Non-pigmented ciliary epithelial cell (primary cell): ENCODE measurements at regions not wholly inside any gene's neighbourhood (a gene's known extent, or its start where the extent isn't known, plus 50 kb on each side); places are given as distances from the start of the nearest gene placed in this dataset.

Source experiments
- DNase-seq: peaks from one replicate; pipeline ENCODE4 v3.0.0-alpha.2; 2010; ENCODE audit warnings: low read depth

- no peak for DNase-seq
Observed at GRCh38 chr1:80056179-80056578, 1049.6 kb upstream of the ADGRL4 start.

GRCh38 chr1:80054129-80054528, 1047.6 kb upstream of the ADGRL4 start:
- peak; percentile 82 for DNase-seq

GRCh38 chr1:80053613-80054012, 1047.1 kb upstream of the ADGRL4 start:
- no peak for DNase-seq

GRCh38 chr1:80050523-80050922, 1044.0 kb upstream of the ADGRL4 start:
- no peak for DNase-seq

GRCh38 chr1:80050085-80050484, 1043.6 kb upstream of the ADGRL4 start:
- DNase-seq: no peak

GRCh38 chr1:80048716-80049115, 1042.2 kb upstream of the ADGRL4 start:
- DNase-seq: no peak

- DNase-seq: peak; percentile 49
Observed at GRCh38 chr1:80047791-80048190, 1041.3 kb upstream of the ADGRL4 start.

GRCh38 chr1:80044662-80045061, 1038.1 kb upstream of the ADGRL4 start:
- DNase-seq: no peak

- DNase-seq: no peak
Observed at GRCh38 chr1:80036690-80037432, 1030.3 kb upstream of the ADGRL4 start.

- DNase-seq: no peak
Observed at GRCh38 chr1:80023358-80023757, 1016.8 kb upstream of the ADGRL4 start.

GRCh38 chr1:80021891-80022290, 1015.4 kb upstream of the ADGRL4 start:
- DNase-seq: no peak

GRCh38 chr1:80018348-80018747, 1011.8 kb upstream of the ADGRL4 start:
- DNase-seq: no peak

- DNase-seq: no peak
Observed at GRCh38 chr1:80008934-80009333, 1002.4 kb upstream of the ADGRL4 start.

- DNase-seq: no peak
Observed at GRCh38 chr1:80003250-80003649, 996.7 kb upstream of the ADGRL4 start.

GRCh38 chr1:79988401-79988800, 981.9 kb upstream of the ADGRL4 start:
- DNase-seq: no peak

- no peak for DNase-seq
Observed at GRCh38 chr1:79982211-79982610, 975.7 kb upstream of the ADGRL4 start.

GRCh38 chr1:79981481-79981880, 975.0 kb upstream of the ADGRL4 start:
- DNase-seq: no peak

GRCh38 chr1:79979346-79979745, 972.8 kb upstream of the ADGRL4 start:
- DNase-seq: no peak

GRCh38 chr1:79976287-79976686, 969.8 kb upstream of the ADGRL4 start:
- DNase-seq: no peak

GRCh38 chr1:79974659-79975058, 968.1 kb upstream of the ADGRL4 start:
- no peak for DNase-seq

GRCh38 chr1:79969886-79970285, 963.4 kb upstream of the ADGRL4 start:
- DNase-seq: no peak

- DNase-seq: no peak
Observed at GRCh38 chr1:79966438-79966837, 959.9 kb upstream of the ADGRL4 start.

- no peak for DNase-seq
Observed at GRCh38 chr1:79959635-79960034, 953.1 kb upstream of the ADGRL4 start.

- DNase-seq: no peak
Observed at GRCh38 chr1:79955966-79956365, 949.4 kb upstream of the ADGRL4 start.
